ENCODE measurements at regions not wholly inside any gene's neighbourhood (a gene's known extent, or its start where the extent isn't known, plus 50 kb on each side); places are given as distances from the start of the nearest gene placed in this dataset.

GRCh38 chr11:29943347-29943746 is 73.5 kb downstream of the KCNA4 start:
- TF ChIP-seq CTCF (IDR thresholded peaks at IDR 0.05; ENCODE audit: insufficient read depth, low read length) (no peak), GABPA (IDR thresholded peaks at IDR 0.05; ENCODE audit: low read depth) (no peak), POLR2AphosphoS5 (IDR thresholded peaks at IDR 0.05; ENCODE audit: low read depth) (no peak)

Data from HL-60 (cell line).